ENCODE measurements at regions not wholly inside any gene's neighbourhood (a gene's known extent, or its start where the extent isn't known, plus 50 kb on each side); places are given as distances from the start of the nearest gene placed in this dataset.

DNA sequence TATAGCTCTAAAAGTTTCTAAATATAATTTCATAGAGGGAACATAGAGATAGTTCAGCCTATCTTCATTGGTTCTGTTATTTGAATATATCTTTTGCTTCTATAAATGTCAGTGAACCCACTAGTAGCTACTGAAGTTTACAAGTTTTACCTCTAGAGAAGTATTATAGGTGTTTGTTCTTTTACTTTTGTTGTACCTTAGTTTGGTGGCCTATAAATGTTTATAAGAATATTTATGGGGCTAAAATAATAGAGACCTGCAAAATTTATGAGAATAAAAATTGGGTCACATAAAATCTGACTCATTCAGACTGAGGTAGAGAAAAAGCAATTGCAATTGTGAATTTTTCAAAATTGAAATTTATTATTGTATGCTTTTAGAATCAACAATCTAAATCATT, 162.6 kb downstream of the SERPINI1 start:
- H3K27me3 Mint-ChIP-seq (ENCODE audit: insufficient read depth), result no peaks in the 10 kb centered on the region
- H3K4me3 Mint-ChIP-seq, result no peak overlapping the region
- H3K36me3 Mint-ChIP-seq (ENCODE audit: low read depth), result no peaks in the 10 kb centered on the region
- TF ChIP-seq, protein P1, sequence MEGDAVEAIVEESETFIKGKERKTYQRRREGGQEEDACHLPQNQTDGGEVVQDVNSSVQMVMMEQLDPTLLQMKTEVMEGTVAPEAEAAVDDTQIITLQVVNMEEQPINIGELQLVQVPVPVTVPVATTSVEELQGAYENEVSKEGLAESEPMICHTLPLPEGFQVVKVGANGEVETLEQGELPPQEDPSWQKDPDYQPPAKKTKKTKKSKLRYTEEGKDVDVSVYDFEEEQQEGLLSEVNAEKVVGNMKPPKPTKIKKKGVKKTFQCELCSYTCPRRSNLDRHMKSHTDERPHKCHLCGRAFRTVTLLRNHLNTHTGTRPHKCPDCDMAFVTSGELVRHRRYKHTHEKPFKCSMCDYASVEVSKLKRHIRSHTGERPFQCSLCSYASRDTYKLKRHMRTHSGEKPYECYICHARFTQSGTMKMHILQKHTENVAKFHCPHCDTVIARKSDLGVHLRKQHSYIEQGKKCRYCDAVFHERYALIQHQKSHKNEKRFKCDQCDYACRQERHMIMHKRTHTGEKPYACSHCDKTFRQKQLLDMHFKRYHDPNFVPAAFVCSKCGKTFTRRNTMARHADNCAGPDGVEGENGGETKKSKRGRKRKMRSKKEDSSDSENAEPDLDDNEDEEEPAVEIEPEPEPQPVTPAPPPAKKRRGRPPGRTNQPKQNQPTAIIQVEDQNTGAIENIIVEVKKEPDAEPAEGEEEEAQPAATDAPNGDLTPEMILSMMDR (IDR thresholded peaks at IDR 0.05), result no peak
- H3K4me1 Mint-ChIP-seq (ENCODE audit: low read depth), result no peaks in the 10 kb centered on the region
- H3K27ac Mint-ChIP-seq, result no peak overlapping the region
- no peak for DNase-seq
- no peaks in the 10 kb centered on the region for H3K9me3 Mint-ChIP-seq

DNA sequence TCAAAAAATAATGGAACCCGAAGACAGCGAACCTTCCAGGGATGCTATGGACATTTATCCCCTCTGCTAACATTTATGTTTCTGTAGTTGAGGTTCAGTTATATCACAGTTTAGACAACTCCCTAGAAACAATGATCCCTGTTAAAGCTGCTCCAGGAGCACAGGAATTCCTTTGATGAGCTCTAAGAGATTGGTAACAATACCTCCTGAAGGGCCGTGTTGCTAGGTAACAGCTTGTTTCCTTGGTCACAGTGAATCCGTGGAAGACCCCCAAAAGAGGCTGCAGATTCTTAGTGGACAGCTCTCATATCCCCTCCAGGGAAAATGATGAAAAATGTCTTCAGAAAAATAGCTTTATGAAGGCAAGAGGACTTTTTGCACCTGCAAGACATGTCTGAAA, 160.2 kb downstream of the SERPINI1 start:
- H3K27ac Mint-ChIP-seq, result no peak overlapping the region
- H3K36me3 Mint-ChIP-seq (ENCODE audit: low read depth), result no peaks in the 10 kb centered on the region
- no peak for DNase-seq
- H3K4me3 Mint-ChIP-seq, result no peak overlapping the region
- H3K9me3 Mint-ChIP-seq, result no peaks in the 10 kb centered on the region
- H3K4me1 Mint-ChIP-seq (ENCODE audit: low read depth), result no peaks in the 10 kb centered on the region
- peaks cover 1% of the 10 kb centered on the region; the same call in 1 of the 2 replicates for H3K27me3 Mint-ChIP-seq (ENCODE audit: insufficient read depth)
- TF ChIP-seq, protein P1 (IDR thresholded peaks at IDR 0.05), result no peak

DNA sequence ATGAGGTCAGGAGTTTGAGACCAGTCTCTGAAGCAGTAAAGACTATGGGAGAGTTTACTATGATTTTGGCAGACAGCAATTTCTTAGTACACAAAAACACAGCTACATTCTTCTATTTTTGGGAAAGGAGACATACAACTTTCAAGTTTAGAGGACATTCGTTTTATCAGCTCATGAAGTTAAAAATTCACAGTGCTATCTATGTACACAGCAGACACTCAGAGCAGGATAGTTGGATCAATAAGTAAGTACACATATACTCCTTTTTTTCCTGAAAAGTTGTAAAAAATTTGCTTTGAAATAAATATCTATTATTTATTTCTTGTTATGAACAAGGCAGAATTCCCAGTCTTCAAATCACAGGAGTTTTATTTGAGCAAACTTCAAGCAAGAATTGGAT, 159.7 kb downstream of the SERPINI1 start:
- H3K27ac Mint-ChIP-seq, result no peak overlapping the region

DNA sequence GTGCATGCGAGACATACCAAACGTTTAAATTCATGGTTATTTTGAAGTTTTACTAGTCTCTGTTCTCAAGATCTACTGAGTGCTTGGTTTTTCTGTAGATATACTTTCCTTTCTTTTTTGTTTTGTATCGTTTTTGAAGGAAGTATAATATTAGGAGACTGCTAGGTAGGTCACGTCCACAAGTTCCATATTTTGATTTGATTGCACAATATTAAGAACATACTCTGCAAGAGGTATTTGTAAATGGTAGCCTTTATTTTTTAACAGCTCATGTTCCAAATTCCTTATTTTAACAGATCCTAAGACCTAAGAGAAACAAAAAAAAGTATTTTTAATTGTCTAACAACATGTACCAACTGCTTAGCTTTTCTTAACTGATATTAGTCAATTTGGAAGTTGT, 156.7 kb downstream of the SERPINI1 start:
- H3K36me3 Mint-ChIP-seq (ENCODE audit: low read depth), result no peaks in the 10 kb centered on the region
- H3K4me1 Mint-ChIP-seq (ENCODE audit: low read depth), result no peaks in the 10 kb centered on the region
- H3K4me3 Mint-ChIP-seq, result no peak overlapping the region
- no peak overlapping the region for H3K27ac Mint-ChIP-seq
- DNase-seq, result no peak
- peaks cover 1% of the 10 kb centered on the region; the same call in 1 of the 2 replicates for H3K27me3 Mint-ChIP-seq (ENCODE audit: insufficient read depth)
- no peaks in the 10 kb centered on the region for H3K9me3 Mint-ChIP-seq
- TF ChIP-seq, protein P1 (IDR thresholded peaks at IDR 0.05), result no peak

More for the DNA sequence above, 159.7 kb downstream of the SERPINI1 start:
- no peaks in the 10 kb centered on the region for H3K9me3 Mint-ChIP-seq
- no peaks in the 10 kb centered on the region for H3K36me3 Mint-ChIP-seq (ENCODE audit: low read depth)
- H3K4me3 Mint-ChIP-seq, result no peak overlapping the region
- H3K4me1 Mint-ChIP-seq (ENCODE audit: low read depth), result no peaks in the 10 kb centered on the region
- TF ChIP-seq, protein P1 (IDR thresholded peaks at IDR 0.05), result no peak
- peaks cover 1% of the 10 kb centered on the region; the same call in 1 of the 2 replicates for H3K27me3 Mint-ChIP-seq (ENCODE audit: insufficient read depth)
- DNase-seq, result no peak

DNA sequence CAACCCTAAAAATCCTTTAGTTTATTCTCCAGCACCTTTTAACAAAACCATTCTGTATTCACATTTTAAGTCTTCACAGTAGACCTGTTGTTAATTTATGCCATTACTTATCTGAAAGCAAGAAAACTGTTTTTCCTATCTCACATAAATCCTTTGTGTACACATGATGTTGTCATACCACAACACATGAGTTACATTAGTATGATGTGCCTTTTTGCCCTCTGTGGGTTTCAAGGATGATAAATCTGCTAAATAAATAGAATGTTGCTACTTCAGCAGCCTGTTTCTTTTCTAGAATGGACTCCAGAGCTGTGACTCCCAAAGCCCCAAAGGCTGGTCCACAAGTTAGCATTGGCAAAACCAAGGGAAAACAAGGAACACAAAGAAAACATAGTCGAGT, 151.6 kb downstream of the SERPINI1 start:
- H3K27ac Mint-ChIP-seq, result no peak overlapping the region
- peaks cover 4% of the 10 kb centered on the region for H3K27me3 Mint-ChIP-seq (ENCODE audit: insufficient read depth)
- no peaks in the 10 kb centered on the region for H3K36me3 Mint-ChIP-seq (ENCODE audit: low read depth)
- TF ChIP-seq, protein P1 (IDR thresholded peaks at IDR 0.05), result no peak
- DNase-seq, result no peak
- no peaks in the 10 kb centered on the region for H3K9me3 Mint-ChIP-seq
- H3K4me1 Mint-ChIP-seq (ENCODE audit: low read depth), result no peaks in the 10 kb centered on the region
- H3K4me3 Mint-ChIP-seq, result no peak overlapping the region

DNA sequence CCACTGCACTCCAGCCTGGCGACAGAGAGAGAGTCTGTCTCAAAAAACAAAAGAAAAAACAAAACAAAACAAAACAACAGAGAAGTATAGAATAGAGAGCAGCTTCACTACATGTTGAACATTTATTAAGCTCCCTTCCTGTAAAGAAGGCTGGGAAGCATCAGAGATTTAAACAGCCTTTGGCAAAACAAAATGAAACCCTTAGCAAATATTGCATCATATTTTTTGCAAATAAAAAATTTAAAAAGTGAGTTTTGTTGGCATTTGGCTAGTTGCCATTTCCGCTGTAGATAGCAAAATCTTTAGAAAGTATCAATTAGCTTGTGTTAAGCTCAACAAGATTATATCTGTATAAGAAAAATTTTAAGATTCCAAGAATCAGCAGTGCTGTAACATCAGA, 151.2 kb downstream of the SERPINI1 start:
- H3K4me1 Mint-ChIP-seq (ENCODE audit: low read depth), result no peaks in the 10 kb centered on the region
- H3K4me3 Mint-ChIP-seq, result no peak overlapping the region
- H3K36me3 Mint-ChIP-seq (ENCODE audit: low read depth), result no peaks in the 10 kb centered on the region
- no peak for DNase-seq
- TF ChIP-seq, protein P1 (IDR thresholded peaks at IDR 0.05), result no peak
- H3K27me3 Mint-ChIP-seq (ENCODE audit: insufficient read depth), result peaks cover 3% of the 10 kb centered on the region; the same call in 1 of the 2 replicates
- no peak overlapping the region for H3K27ac Mint-ChIP-seq
- H3K9me3 Mint-ChIP-seq, result no peaks in the 10 kb centered on the region

All from HFFc6 (cell line).